Esophagus muscularis mucosa (tissue), 4 donors: ENCODE measurements at regions not wholly inside any gene's neighbourhood (a gene's known extent, or its start where the extent isn't known, plus 50 kb on each side); places are given as distances from the start of the nearest gene placed in this dataset.

ENCODE experiments used
- DNase-seq: peaks from one replicate; pipeline ENCODE4 v3.0.0-alpha.2; 2017; ENCODE audit errors: extremely low spot score
- H3K27ac ChIP-seq, 4 donors: fragments of 200-600 bp; sonication (generic); replicated peaks in 1 of 4; 1 replicate in 3 of 4; 2 replicates in 1 of 4; pipeline ENCODE4 v1.5.1; 2016 to 2019; ENCODE audit warnings: mild to moderate bottlenecking in 1 of 4
- H3K27me3 ChIP-seq, 4 donors: fragments of 200-600 bp; sonication (generic); one replicate each; pipeline versions ENCODE4 v1.5.1 to v1.6.0; 2016 to 2019
- H3K36me3 ChIP-seq, 4 donors: fragments of 200-600 bp; sonication (generic); one replicate each; pipeline ENCODE4 v1.5.1; 2016 to 2019
- H3K4me1 ChIP-seq, 4 donors: fragments of 200-600 bp; sonication (generic); one replicate each; pipeline ENCODE4 v1.5.1; 2016 to 2019
- H3K4me3 ChIP-seq, 4 donors: fragments of 200-600 bp; sonication (generic); 1 replicate in 2 of 4; 2 replicates in 2 of 4; pipeline ENCODE4 v1.5.1; 2016 to 2019; ENCODE audit warnings: mild to moderate bottlenecking in 4 of 4, moderate library complexity in 1 of 4
- H3K9me3 ChIP-seq, 4 donors: fragments of 200-600 bp; sonication (generic); 1 replicate in 3 of 4; 2 replicates in 1 of 4; pipeline ENCODE4 v1.5.1; 2016 to 2019
- EP300 ChIP-seq: sonication (generic); formaldehyde crosslinking; IDR thresholded peaks from one replicate; pipeline ENCODE4 v1.6.1; 2017; ENCODE audit warnings: antibody characterized with exemption
- POLR2A ChIP-seq: fragments of 450-650 bp; IDR thresholded peaks from one replicate; pipeline ENCODE4 v1.6.1; 2017; ENCODE audit warnings: antibody characterized with exemption, moderate library complexity, mild to moderate bottlenecking, low read depth
- POLR2AphosphoS5 ChIP-seq, 2 donors: sonication (generic); formaldehyde crosslinking; IDR thresholded peaks; one replicate each; pipeline ENCODE4 v1.6.1; 2017; ENCODE audit warnings: antibody characterized with exemption in 2 of 2
- WGBS: methylation state at CpG from one replicate; pipeline ENCODE4 v1.1.5; 2018; 5-methylcytosine and 5-hydroxymethylcytosine counted together
- intact Hi-C: fragments of 100-400 bp; cut with DNase I; formaldehyde crosslinking; loops from one replicate; pipeline ENCODE4 v1.15.1; 2023
- TF ChIP-seq, protein P1 (sequence below), 3 experiments: fragments of 200-600 bp in 2 of 3; fragments of 450-650 bp in 1 of 3; sonication (generic) in 2 of 3; IDR thresholded peaks; one replicate each; pipeline ENCODE4 v1.5.1; 2017 to 2019; ENCODE audit warnings: antibody characterized with exemption in 3 of 3, mild to moderate bottlenecking in 2 of 3, moderate library complexity in 1 of 3

DNA sequence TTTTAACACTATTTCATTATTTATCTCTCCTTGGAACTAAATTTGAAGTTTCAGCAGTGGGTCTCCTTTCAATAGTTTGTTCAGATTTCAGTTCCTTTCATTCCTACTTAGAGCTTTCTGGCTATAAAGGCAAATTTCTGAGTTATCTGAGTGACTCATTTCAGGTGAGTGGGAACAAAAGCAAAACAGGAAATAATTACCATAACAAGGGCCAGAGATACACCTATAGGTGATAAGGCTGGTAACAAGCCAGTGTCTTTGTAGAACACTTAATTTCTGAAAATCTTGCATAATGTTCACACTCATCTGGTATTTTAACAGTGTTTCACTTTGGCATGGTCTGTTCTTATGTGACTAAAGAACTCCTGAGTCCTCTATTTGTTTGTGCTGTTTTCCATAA, 64.5 kb upstream of the PRRC2C start:
- Histone ChIP-seq H3K4me3 (no peak overlapping the region), H3K9me3 (no peaks in the 10 kb centered on the region), H3K36me3 (no peaks in the 10 kb centered on the region), H3K27me3 (no peaks in the 10 kb centered on the region), H3K4me1 (no peaks in the 10 kb centered on the region), H3K27ac (no peak overlapping the region)
- intact Hi-C loops, result no loop called here
- TF ChIP-seq EP300, result no peak
- TF ChIP-seq POLR2A, result no peak
- TF ChIP-seq POLR2AphosphoS5 (IDR thresholded peaks at IDR 0.05), result no peak
- TF ChIP-seq, protein P1, sequence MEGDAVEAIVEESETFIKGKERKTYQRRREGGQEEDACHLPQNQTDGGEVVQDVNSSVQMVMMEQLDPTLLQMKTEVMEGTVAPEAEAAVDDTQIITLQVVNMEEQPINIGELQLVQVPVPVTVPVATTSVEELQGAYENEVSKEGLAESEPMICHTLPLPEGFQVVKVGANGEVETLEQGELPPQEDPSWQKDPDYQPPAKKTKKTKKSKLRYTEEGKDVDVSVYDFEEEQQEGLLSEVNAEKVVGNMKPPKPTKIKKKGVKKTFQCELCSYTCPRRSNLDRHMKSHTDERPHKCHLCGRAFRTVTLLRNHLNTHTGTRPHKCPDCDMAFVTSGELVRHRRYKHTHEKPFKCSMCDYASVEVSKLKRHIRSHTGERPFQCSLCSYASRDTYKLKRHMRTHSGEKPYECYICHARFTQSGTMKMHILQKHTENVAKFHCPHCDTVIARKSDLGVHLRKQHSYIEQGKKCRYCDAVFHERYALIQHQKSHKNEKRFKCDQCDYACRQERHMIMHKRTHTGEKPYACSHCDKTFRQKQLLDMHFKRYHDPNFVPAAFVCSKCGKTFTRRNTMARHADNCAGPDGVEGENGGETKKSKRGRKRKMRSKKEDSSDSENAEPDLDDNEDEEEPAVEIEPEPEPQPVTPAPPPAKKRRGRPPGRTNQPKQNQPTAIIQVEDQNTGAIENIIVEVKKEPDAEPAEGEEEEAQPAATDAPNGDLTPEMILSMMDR (IDR thresholded peaks at IDR 0.05), result no peak
- DNase-seq, result no peak

DNA sequence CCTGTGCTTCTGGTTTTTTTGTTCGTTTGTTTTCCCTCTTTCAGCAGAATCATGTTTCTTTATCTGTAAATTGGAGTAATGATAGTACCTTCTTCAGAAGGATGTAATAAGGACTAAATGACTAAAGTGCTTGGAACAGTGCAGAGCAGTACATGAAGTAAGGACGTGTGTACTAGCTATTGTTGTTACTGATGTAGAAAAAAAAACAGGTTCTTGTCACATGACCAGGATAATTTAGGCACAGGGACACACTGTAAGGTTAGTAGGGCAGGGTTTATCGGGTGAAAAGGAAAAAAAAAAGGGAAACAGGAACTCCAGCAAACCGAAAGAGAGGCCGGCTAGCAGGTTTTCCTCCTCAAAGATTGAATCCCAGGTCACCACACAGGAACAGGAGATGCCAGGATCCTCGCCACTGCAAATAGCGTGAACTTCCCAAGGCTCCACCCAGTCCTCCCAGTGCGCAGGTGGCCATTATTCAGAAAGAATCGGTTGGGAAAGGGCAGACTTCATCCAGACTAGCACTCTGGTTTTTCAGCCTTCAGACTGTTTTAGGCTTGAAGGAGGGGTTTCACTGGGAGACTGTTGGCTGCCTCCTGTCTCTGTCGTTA, 63.8 kb upstream of the PRRC2C start:
- Histone ChIP-seq H3K27me3 (no peaks in the 10 kb centered on the region), H3K9me3 (no peaks in the 10 kb centered on the region), H3K4me1 (no peaks in the 10 kb centered on the region), H3K36me3 (no peaks in the 10 kb centered on the region), H3K4me3 (no peak overlapping the region), H3K27ac (no peak overlapping the region)
- intact Hi-C loops, result no loop called here
- no peak for TF ChIP-seq POLR2AphosphoS5 (IDR thresholded peaks at IDR 0.05)
- TF ChIP-seq EP300, result no peak
- DNase-seq, result peak; percentile 75
- 70% methylated on average over 10 of the region's 10 CpGs for WGBS

- H3K27me3 ChIP-seq, result no peaks in the 10 kb centered on the region
- no peaks in the 10 kb centered on the region for H3K9me3 ChIP-seq
- no peak overlapping the region for H3K4me3 ChIP-seq
- no peak for TF ChIP-seq POLR2A
- no peak for TF ChIP-seq EP300
- no peak for TF ChIP-seq POLR2AphosphoS5 (IDR thresholded peaks at IDR 0.05)
- intact Hi-C loops, result no loop called here
- H3K4me1 ChIP-seq, result no peaks in the 10 kb centered on the region
- H3K27ac ChIP-seq, result no peak overlapping the region
- no peak for DNase-seq
- 67% methylated on average over 5 of the region's 5 CpGs for WGBS
- H3K36me3 ChIP-seq, result no peaks in the 10 kb centered on the region
These were observed 62.8 kb upstream of the PRRC2C start for GRCh38 chr1:171422511-171422910.

GRCh38 chr1:171424494-171424893, 60.8 kb upstream of the PRRC2C start:
- no peaks in the 10 kb centered on the region for H3K27me3 ChIP-seq
- TF ChIP-seq POLR2A, result no peak
- TF ChIP-seq POLR2AphosphoS5 (IDR thresholded peaks at IDR 0.05), result no peak
- TF ChIP-seq EP300, result no peak
- TF ChIP-seq, protein P1 (IDR thresholded peaks at IDR 0.05), result no peak
- no peak overlapping the region for H3K4me3 ChIP-seq
- no peak for DNase-seq
- peaks cover 0 to 7% (median 3%) of the 10 kb centered on the region in 4 donors for H3K9me3 ChIP-seq
- H3K36me3 ChIP-seq, result no peaks in the 10 kb centered on the region
- no peaks in the 10 kb centered on the region for H3K4me1 ChIP-seq
- whole genome bisulfite sequencing, result 91% methylated on average over 4 of the region's 4 CpGs
- no peak overlapping the region for H3K27ac ChIP-seq
- intact Hi-C loops, result no loop called here

- Histone ChIP-seq H3K4me1 (no peaks in the 10 kb centered on the region), H3K27me3 (no peaks in the 10 kb centered on the region), H3K9me3 (peaks cover 0 to 8% (median 3%) of the 10 kb centered on the region in 4 donors), H3K36me3 (no peaks in the 10 kb centered on the region), H3K27ac (no peak overlapping the region), H3K4me3 (no peak overlapping the region)
- DNase-seq, result no peak
- 92% methylated on average over 4 of the region's 4 CpGs for WGBS
- intact Hi-C loops, result no loop called here
- TF ChIP-seq POLR2AphosphoS5 (IDR thresholded peaks at IDR 0.05) (no peak), EP300 (no peak), POLR2A (no peak)
- TF ChIP-seq, protein P1 (IDR thresholded peaks at IDR 0.05), result no peak
These were observed 58.7 kb upstream of the PRRC2C start for GRCh38 chr1:171426645-171427044.

- H3K27me3 ChIP-seq, result no peaks in the 10 kb centered on the region
These were observed 57.4 kb upstream of the PRRC2C start for GRCh38 chr1:171427852-171428471.

More at GRCh38 chr1:171427852-171428471, 57.4 kb upstream of the PRRC2C start:
- no peaks in the 10 kb centered on the region for H3K36me3 ChIP-seq
- DNase-seq, result no peak
- 63% methylated on average over 4 of the region's 4 CpGs for WGBS
- no peak overlapping the region for H3K4me3 ChIP-seq
- peaks cover 0 to 8% (median 3%) of the 10 kb centered on the region in 4 donors for H3K9me3 ChIP-seq
- no peaks in the 10 kb centered on the region for H3K4me1 ChIP-seq
- intact Hi-C loops, result no loop called here
- H3K27ac ChIP-seq, result no peak overlapping the region
- TF ChIP-seq POLR2A, result no peak
- TF ChIP-seq, protein P1 (IDR thresholded peaks at IDR 0.05), result no peak
- no peak for TF ChIP-seq EP300
- TF ChIP-seq POLR2AphosphoS5 (IDR thresholded peaks at IDR 0.05), result no peak
